Uterus (tissue), 2 donors: ENCODE measurements at regions not wholly inside any gene's neighbourhood (a gene's known extent, or its start where the extent isn't known, plus 50 kb on each side); places are given as distances from the start of the nearest gene placed in this dataset.
"Not testable (repeated sequence)": the region's sequence is repeated elsewhere in the genome, so short reads cannot be mapped to it uniquely, and the experiment has no call there.

Experiments
- CTCF ChIP-seq, 4 experiments: fragments of 200-600 bp in 2 of 4; fragments of 450-650 bp in 2 of 4; sonication (generic) in 2 of 4; IDR thresholded peaks; one replicate each; pipeline ENCODE4 v1.5.1; 2016 to 2019; ENCODE audit warnings: antibody characterized with exemption in 4 of 4, mild to moderate bottlenecking in 2 of 4, moderate library complexity in 1 of 4
- POLR2A ChIP-seq, 2 donors: fragments of 450-650 bp; IDR thresholded peaks; one replicate each; pipeline ENCODE4 v1.6.1; 2016; ENCODE audit warnings: antibody characterized with exemption in 2 of 2, mild to moderate bottlenecking in 1 of 2, moderate library complexity in 1 of 2

DNA sequence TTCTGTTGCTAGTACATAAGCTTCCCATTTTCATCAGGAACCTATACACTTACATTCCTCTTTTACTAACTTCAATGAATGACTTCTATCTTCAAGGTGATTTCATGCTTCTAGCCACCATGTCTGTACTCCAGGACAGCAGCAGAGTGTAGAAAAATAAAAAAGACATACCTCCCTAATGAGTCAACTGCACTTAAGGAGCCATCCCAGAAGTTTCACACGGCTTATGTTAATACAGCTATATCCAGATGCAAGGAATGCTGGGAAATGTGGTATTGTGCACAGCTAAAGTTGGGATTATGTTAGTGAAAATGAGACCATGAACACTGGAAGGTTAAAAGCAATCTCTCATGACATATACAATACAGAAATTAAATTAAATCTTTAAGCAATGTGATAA lies 174.4 kb upstream of the C1QTNF3 start:
- TF ChIP-seq CTCF, POLR2A (IDR thresholded peaks at IDR 0.05): not testable (repeated sequence)
